ENCODE measurements at regions not wholly inside any gene's neighbourhood (a gene's known extent, or its start where the extent isn't known, plus 50 kb on each side); places are given as distances from the start of the nearest gene placed in this dataset.

DNA sequence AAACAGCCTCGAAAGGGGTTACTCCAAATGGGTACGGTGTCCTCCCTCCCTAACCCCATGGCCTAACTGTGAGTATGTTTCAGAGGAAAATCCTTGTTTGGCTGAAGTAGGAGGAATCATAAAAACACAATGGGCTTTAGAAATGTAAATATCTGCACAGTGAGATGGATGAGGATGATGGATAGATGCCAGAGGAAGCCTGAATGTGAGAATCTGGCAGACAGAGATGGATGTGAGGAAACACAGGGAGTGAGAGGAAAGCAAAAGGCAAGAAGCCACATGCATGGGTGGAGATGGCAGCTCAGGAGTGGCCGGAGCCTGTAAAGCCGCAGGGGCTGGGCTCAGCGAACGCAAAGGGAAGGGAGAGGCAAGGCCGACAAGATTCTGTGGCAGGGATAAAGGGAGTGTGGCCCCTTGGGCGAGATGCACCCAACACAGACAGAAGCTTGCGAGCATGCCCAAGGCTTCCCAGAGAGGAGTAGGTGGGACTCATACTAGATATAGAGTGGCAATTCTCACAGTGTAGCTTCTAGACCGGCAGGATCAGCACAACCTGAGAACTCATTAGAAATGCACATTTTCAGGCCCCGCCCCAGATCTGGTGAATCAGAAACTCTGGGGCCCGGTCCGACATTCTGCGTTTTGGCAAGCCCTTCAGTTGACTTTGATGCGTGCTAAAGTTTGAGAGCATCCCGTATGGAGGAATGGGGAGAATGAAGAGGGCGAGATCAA is 237.3 kb upstream of the CADM1 start:
- TF ChIP-seq, protein P1, sequence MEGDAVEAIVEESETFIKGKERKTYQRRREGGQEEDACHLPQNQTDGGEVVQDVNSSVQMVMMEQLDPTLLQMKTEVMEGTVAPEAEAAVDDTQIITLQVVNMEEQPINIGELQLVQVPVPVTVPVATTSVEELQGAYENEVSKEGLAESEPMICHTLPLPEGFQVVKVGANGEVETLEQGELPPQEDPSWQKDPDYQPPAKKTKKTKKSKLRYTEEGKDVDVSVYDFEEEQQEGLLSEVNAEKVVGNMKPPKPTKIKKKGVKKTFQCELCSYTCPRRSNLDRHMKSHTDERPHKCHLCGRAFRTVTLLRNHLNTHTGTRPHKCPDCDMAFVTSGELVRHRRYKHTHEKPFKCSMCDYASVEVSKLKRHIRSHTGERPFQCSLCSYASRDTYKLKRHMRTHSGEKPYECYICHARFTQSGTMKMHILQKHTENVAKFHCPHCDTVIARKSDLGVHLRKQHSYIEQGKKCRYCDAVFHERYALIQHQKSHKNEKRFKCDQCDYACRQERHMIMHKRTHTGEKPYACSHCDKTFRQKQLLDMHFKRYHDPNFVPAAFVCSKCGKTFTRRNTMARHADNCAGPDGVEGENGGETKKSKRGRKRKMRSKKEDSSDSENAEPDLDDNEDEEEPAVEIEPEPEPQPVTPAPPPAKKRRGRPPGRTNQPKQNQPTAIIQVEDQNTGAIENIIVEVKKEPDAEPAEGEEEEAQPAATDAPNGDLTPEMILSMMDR (IDR thresholded peaks at IDR 0.05; ENCODE audit: low read length): no peak
- TF ChIP-seq EZH2 (IDR thresholded peaks at IDR 0.05; ENCODE audit: borderline replicate concordance, low read length): no peak

All from OCI-LY1 (cell line).